OCI-LY7 (cell line): ENCODE measurements at regions not wholly inside any gene's neighbourhood (a gene's known extent, or its start where the extent isn't known, plus 50 kb on each side); places are given as distances from the start of the nearest gene placed in this dataset.

Experiments
- BruUV-seq: library from RNA; stranded (reverse); fragments of 400-500 nt; replicated peaks from 2 replicates; lab custom pipeline; 2021; lab: Mats Ljungman, UMichigan
- CTCF ChIA-PET: fragments of 300-600 bp; sonication (Branson Sonifier 250); formaldehyde crosslinking; loops from one replicate; lab custom pipeline; 2022; ENCODE audit warnings: antibody characterized with exemption; ENCODE audit not compliant: unreplicated experiment; lab: Charles Lee
- POLR2A ChIA-PET: fragments of 300-600 bp; sonication (Branson Sonifier 250); formaldehyde crosslinking; loops from one replicate; lab custom pipeline; 2022; ENCODE audit warnings: antibody characterized with exemption; lab: Charles Lee
- DNase-seq: peaks from one replicate; pipeline ENCODE4 v3.0.0-alpha.2; 2015; ENCODE audit warnings: low spot score
- H2AFZ ChIP-seq: fragments of 200-600 bp; sonication (generic), shearing (Covaris generic); 2 replicates; pipeline ENCODE4 v1.6.1; 2014; ENCODE audit warnings: mild to moderate bottlenecking, antibody characterized with exemption, low read length, moderate library complexity
- H3K27ac ChIP-seq: fragments of 200-600 bp; sonication (generic); 2 replicates; pipeline ENCODE4 v1.5.1; 2014; ENCODE audit warnings: mixed run types, low read depth, mild to moderate bottlenecking, moderate library complexity, low read length, inconsistent platforms; ENCODE audit not compliant: poor library complexity, severe bottlenecking
- H3K36me3 ChIP-seq: fragments of 200-600 bp; sonication (generic); 2 replicates; pipeline ENCODE4 v1.6.1; 2014; ENCODE audit warnings: mild to moderate bottlenecking, antibody characterized with exemption, low read length, moderate library complexity, mixed read lengths; ENCODE audit not compliant: insufficient read depth
- H3K4me1 ChIP-seq: fragments of 200-600 bp; sonication (generic); 2 replicates; pipeline ENCODE4 v1.5.1; 2014; ENCODE audit warnings: mild to moderate bottlenecking, low read length; ENCODE audit not compliant: insufficient read depth, poor library complexity, severe bottlenecking
- H3K4me2 ChIP-seq: fragments of 200-600 bp; sonication (generic); 2 replicates; pipeline ENCODE4 v1.6.1; 2014; ENCODE audit warnings: mild to moderate bottlenecking, low read length
- H3K4me3 ChIP-seq: fragments of 200-600 bp; sonication (generic); 2 replicates; pipeline ENCODE4 v1.5.1; 2014; ENCODE audit warnings: mild to moderate bottlenecking, low read depth, low read length; ENCODE audit not compliant: poor library complexity, severe bottlenecking
- H3K79me2 ChIP-seq: fragments of 200-600 bp; sonication (generic); 2 replicates; pipeline ENCODE4 v1.6.1; 2016; ENCODE audit warnings: low read depth, mild to moderate bottlenecking, low read length, moderate library complexity, mixed read lengths; ENCODE audit not compliant: insufficient read depth
- H3K9me2 ChIP-seq: fragments of 200-600 bp; sonication (generic); 2 replicates; pipeline ENCODE4 v1.6.1; 2016; ENCODE audit warnings: mild to moderate bottlenecking, low read length, mixed read lengths; ENCODE audit not compliant: insufficient read depth
- H3K9me3 ChIP-seq: fragments of 200-600 bp; sonication (generic); 2 replicates; pipeline ENCODE4 v1.6.1; 2014; ENCODE audit warnings: mild to moderate bottlenecking, mixed run types, low read length, mixed read lengths
- H4K20me1 ChIP-seq: fragments of 200-600 bp; sonication (generic); 2 replicates; pipeline ENCODE4 v1.6.1; 2014; ENCODE audit warnings: mild to moderate bottlenecking, antibody characterized with exemption, low read length, moderate library complexity, mixed read lengths; ENCODE audit not compliant: insufficient read depth
- EZH2phosphoT487 ChIP-seq: fragments of 200-600 bp; sonication (generic); IDR thresholded peaks from 2 replicates; pipeline ENCODE4 v1.6.1; 2018; ENCODE audit warnings: low read depth, borderline replicate concordance, mild to moderate bottlenecking, mixed run types, antibody characterized with exemption, low read length, moderate library complexity, mixed read lengths
- intact Hi-C: fragments of 100-400 bp; cut with micrococcal nuclease; formaldehyde crosslinking; loops from one replicate; pipeline ENCODE4 v1.10.0; 2022; ENCODE audit not compliant: unreplicated experiment
- TF ChIP-seq, protein P1 (sequence below): fragments of 200-600 bp; sonication (generic); conservative IDR thresholded peaks from 2 replicates; pipeline ENCODE4 v1.5.1; 2014; ENCODE audit warnings: mild to moderate bottlenecking, antibody characterized with exemption, low read length, moderate library complexity, mixed read lengths

DNA sequence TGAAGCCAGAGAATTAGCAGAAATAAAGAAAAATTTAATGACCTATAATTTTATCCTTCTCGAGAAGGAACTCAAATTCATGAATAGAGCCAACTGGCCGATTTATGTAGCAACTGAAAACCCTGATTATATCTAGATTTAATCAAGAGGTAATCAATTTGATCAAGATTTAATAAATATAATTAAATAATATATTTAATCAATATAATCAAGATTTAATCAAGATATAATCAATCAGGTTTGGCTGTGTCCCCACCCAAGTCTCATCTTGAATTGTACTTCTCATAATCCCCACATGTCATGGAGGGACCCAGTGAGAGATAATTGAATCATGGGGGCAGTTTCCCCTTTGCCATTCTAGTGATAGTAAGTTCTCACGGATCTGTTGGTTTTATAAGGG, 181.2 kb upstream of the CDIN1 start:
- Histone ChIP-seq H3K4me1 (no peaks in the 10 kb centered on the region), H3K4me3 (no peak overlapping the region), H4K20me1 (no peaks in the 10 kb centered on the region), H3K36me3 (no peaks in the 10 kb centered on the region), H3K4me2 (no peak overlapping the region), H3K9me3 (no peaks in the 10 kb centered on the region), H2AFZ (no peak overlapping the region), H3K79me2 (no peaks in the 10 kb centered on the region), H3K27ac (no peak overlapping the region), H3K9me2 (no peaks in the 10 kb centered on the region)
- no peak for DNase-seq
- ChIA-PET CTCF (no interaction called here), POLR2A (interaction anchor here (0.5 to 0.7 kb wide), 2 partner anchors 190 to 1125 kb away, joined by 3 to 4 read pairs; no protein-coding TSS in a partner anchor)
- BruUV-seq = no TSS peak
- TF ChIP-seq, protein P1, sequence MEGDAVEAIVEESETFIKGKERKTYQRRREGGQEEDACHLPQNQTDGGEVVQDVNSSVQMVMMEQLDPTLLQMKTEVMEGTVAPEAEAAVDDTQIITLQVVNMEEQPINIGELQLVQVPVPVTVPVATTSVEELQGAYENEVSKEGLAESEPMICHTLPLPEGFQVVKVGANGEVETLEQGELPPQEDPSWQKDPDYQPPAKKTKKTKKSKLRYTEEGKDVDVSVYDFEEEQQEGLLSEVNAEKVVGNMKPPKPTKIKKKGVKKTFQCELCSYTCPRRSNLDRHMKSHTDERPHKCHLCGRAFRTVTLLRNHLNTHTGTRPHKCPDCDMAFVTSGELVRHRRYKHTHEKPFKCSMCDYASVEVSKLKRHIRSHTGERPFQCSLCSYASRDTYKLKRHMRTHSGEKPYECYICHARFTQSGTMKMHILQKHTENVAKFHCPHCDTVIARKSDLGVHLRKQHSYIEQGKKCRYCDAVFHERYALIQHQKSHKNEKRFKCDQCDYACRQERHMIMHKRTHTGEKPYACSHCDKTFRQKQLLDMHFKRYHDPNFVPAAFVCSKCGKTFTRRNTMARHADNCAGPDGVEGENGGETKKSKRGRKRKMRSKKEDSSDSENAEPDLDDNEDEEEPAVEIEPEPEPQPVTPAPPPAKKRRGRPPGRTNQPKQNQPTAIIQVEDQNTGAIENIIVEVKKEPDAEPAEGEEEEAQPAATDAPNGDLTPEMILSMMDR = no peak
- no peak for TF ChIP-seq EZH2phosphoT487
- intact Hi-C loops = no loop called here

DNA sequence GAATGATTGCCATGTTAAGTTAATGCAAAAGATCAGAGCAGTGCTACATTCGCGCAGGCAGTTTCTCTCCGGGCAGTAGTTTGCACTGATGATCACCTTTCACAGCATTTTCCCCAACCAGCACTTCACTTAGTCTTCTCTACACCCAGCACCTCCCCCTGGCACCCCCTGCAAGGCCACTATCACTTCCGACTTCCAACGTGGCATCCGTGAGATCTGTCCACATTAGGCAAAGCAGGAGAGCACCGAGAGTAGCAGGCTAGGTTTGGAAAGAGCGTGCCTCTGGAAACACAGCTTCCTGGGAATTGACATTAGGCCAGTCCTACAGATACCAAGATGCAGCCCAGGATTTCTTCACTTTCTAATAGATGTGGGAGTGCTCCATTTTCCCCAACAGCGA, 180.2 kb upstream of the CDIN1 start:
- CTCF ChIA-PET = no interaction called here
- H3K9me3 ChIP-seq = no peaks in the 10 kb centered on the region
- no peak for DNase-seq
- H3K4me3 ChIP-seq = no peak overlapping the region
- H2AFZ ChIP-seq = no peak overlapping the region
- POLR2A ChIA-PET = no interaction called here
- H3K27ac ChIP-seq = no peak overlapping the region
- H3K36me3 ChIP-seq = no peaks in the 10 kb centered on the region
- H3K9me2 ChIP-seq = no peaks in the 10 kb centered on the region
- H3K79me2 ChIP-seq = no peaks in the 10 kb centered on the region
- intact Hi-C loops = no loop called here
- no peak for TF ChIP-seq EZH2phosphoT487
- TF ChIP-seq, protein P1 = no peak
- H3K4me1 ChIP-seq = no peaks in the 10 kb centered on the region
- no TSS peak for BruUV-seq
- H4K20me1 ChIP-seq = no peaks in the 10 kb centered on the region
- no peak overlapping the region for H3K4me2 ChIP-seq

DNA sequence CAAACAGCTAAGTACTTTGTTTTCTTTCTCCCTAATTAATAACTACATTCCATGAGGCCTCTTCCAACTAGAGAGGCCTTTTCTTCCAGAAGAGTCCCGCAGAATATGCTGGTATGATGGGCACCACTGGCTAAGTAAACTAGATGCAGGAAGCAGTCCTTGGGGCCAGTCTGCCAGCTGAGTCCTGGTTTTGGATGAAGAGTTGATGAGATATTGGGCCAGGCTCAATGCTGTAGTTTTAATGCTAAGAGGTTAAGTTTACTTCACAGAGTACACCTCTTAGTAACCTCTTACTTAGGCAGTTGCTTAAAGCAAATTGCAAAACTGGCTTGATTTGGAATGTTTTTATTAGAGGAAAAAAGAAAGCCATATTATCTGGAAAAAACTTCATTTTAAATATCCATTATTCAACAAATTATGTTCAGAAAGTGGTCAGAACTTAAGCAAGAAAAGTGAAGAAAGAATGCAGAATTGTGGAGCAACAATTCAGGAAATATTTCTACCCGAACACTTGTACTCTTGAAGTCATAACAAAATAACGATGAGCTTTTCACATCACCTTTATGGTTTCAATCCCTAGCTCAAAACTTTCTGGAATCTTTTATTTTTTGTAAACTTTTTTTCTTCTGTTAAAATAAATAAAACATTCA, 178.4 kb upstream of the CDIN1 start:
- BruUV-seq = no TSS peak
- POLR2A ChIA-PET = no interaction called here
- no peak for DNase-seq

More for the DNA sequence above, 178.4 kb upstream of the CDIN1 start:
- H3K4me3 ChIP-seq = no peak overlapping the region
- no peak overlapping the region for H2AFZ ChIP-seq
- no peak for TF ChIP-seq EZH2phosphoT487
- TF ChIP-seq, protein P1 = no peak
- no peaks in the 10 kb centered on the region for H3K79me2 ChIP-seq
- H3K4me2 ChIP-seq = no peak overlapping the region
- intact Hi-C loops = no loop called here
- no peaks in the 10 kb centered on the region for H3K9me2 ChIP-seq
- H3K36me3 ChIP-seq = no peaks in the 10 kb centered on the region
- H3K4me1 ChIP-seq = no peaks in the 10 kb centered on the region
- no peaks in the 10 kb centered on the region for H4K20me1 ChIP-seq
- H3K9me3 ChIP-seq = no peaks in the 10 kb centered on the region
- no peak overlapping the region for H3K27ac ChIP-seq
- CTCF ChIA-PET = no interaction called here
